ENCODE measurements at regions not wholly inside any gene's neighbourhood (a gene's known extent, or its start where the extent isn't known, plus 50 kb on each side); places are given as distances from the start of the nearest gene placed in this dataset.

DNA sequence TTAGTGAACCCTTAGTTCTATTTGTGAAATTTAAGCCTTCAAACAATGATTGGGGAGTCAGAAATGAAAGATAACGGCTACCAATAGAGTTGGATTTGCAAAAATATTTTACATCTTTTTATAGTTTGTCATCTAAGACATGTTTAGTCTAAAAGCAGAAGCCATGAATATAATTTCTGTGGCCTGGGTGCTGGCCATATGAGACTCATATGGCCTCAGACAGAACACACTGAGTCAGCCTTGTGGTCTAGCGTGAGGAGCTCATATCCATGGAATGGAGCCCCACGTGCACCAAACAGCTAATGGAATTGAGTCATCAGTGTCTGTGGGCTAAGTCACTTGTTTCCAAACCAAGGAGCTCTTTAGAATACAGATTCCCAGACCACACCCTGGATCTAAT is 240.7 kb upstream of the NREP start:
- TF ChIP-seq, protein P1, sequence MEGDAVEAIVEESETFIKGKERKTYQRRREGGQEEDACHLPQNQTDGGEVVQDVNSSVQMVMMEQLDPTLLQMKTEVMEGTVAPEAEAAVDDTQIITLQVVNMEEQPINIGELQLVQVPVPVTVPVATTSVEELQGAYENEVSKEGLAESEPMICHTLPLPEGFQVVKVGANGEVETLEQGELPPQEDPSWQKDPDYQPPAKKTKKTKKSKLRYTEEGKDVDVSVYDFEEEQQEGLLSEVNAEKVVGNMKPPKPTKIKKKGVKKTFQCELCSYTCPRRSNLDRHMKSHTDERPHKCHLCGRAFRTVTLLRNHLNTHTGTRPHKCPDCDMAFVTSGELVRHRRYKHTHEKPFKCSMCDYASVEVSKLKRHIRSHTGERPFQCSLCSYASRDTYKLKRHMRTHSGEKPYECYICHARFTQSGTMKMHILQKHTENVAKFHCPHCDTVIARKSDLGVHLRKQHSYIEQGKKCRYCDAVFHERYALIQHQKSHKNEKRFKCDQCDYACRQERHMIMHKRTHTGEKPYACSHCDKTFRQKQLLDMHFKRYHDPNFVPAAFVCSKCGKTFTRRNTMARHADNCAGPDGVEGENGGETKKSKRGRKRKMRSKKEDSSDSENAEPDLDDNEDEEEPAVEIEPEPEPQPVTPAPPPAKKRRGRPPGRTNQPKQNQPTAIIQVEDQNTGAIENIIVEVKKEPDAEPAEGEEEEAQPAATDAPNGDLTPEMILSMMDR (IDR thresholded peaks at IDR 0.05), result no peak
- no peak for TF ChIP-seq POLR2AphosphoS5 (IDR thresholded peaks at IDR 0.05; ENCODE audit: low read depth, low read length)
- TF ChIP-seq, protein P2, sequence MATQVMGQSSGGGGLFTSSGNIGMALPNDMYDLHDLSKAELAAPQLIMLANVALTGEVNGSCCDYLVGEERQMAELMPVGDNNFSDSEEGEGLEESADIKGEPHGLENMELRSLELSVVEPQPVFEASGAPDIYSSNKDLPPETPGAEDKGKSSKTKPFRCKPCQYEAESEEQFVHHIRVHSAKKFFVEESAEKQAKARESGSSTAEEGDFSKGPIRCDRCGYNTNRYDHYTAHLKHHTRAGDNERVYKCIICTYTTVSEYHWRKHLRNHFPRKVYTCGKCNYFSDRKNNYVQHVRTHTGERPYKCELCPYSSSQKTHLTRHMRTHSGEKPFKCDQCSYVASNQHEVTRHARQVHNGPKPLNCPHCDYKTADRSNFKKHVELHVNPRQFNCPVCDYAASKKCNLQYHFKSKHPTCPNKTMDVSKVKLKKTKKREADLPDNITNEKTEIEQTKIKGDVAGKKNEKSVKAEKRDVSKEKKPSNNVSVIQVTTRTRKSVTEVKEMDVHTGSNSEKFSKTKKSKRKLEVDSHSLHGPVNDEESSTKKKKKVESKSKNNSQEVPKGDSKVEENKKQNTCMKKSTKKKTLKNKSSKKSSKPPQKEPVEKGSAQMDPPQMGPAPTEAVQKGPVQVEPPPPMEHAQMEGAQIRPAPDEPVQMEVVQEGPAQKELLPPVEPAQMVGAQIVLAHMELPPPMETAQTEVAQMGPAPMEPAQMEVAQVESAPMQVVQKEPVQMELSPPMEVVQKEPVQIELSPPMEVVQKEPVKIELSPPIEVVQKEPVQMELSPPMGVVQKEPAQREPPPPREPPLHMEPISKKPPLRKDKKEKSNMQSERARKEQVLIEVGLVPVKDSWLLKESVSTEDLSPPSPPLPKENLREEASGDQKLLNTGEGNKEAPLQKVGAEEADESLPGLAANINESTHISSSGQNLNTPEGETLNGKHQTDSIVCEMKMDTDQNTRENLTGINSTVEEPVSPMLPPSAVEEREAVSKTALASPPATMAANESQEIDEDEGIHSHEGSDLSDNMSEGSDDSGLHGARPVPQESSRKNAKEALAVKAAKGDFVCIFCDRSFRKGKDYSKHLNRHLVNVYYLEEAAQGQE (IDR thresholded peaks at IDR 0.05; ENCODE audit: insufficient read depth in 1 of 2, low read depth in 2 of 2, low read length in 1 of 2), result no peak
- TF ChIP-seq SIN3A (IDR thresholded peaks at IDR 0.05; ENCODE audit: borderline replicate concordance, insufficient read depth, low read depth, low read length), result no peak

Data from Panc1 (cell line).